Natural killer cell (primary cell): ENCODE measurements at regions not wholly inside any gene's neighbourhood (a gene's known extent, or its start where the extent isn't known, plus 50 kb on each side); places are given as distances from the start of the nearest gene placed in this dataset.

Source experiments
- ATAC-seq, 3 donors: fragments of 150-1000 bp in 2 of 3; fragments of 200-7000 bp in 1 of 3; cut with Tn5 transposase; 1 replicate in 1 of 3; 2 replicates in 2 of 3; pipeline ENCODE4 v1.10.0; 2021; ENCODE audit warnings: mild to moderate bottlenecking in 2 of 3, moderate library complexity in 2 of 3
- DNase-seq, 2 donors: peaks; one replicate each; pipeline versions ENCODE4 v3.0.0 to v3.0.0-alpha.2; 2013 to 2021; ENCODE audit warnings: mixed read lengths in 1 of 2
- H3K27ac ChIP-seq: one replicate; pipeline ENCODE4 v1.5.1; 2013; ENCODE audit warnings: mild to moderate bottlenecking, low read length
- H3K27me3 ChIP-seq: one replicate; pipeline ENCODE4 v1.6.1; 2013; ENCODE audit warnings: low read length; ENCODE audit not compliant: control insufficient read depth, insufficient read depth
- H3K36me3 ChIP-seq: one replicate; pipeline ENCODE4 v1.6.1; 2013; ENCODE audit warnings: low read length; ENCODE audit not compliant: control insufficient read depth, insufficient read depth
- H3K4me1 ChIP-seq: one replicate; pipeline ENCODE4 v1.6.1; 2013; ENCODE audit warnings: low read length; ENCODE audit not compliant: control insufficient read depth, insufficient read depth
- H3K4me3 ChIP-seq: one replicate; pipeline ENCODE4 v1.5.1; 2013; ENCODE audit warnings: low read length
- H3K9me3 ChIP-seq: one replicate; pipeline ENCODE4 v1.6.1; 2013; ENCODE audit warnings: low read length; ENCODE audit not compliant: control insufficient read depth, insufficient read depth
- H3K27ac Mint-ChIP-seq, 2 donors: one replicate each; pipeline ENCODE4 v1.8.0; 2022; ENCODE audit warnings: mild to moderate bottlenecking in 2 of 2, mixed read lengths in 2 of 2, moderate library complexity in 1 of 2
- H3K27me3 Mint-ChIP-seq, 2 donors: one replicate each; pipeline ENCODE4 v1.8.0; 2022; ENCODE audit warnings: low read depth in 2 of 2, mixed read lengths in 2 of 2
- H3K36me3 Mint-ChIP-seq: one replicate; pipeline ENCODE4 v1.8.0; 2022; ENCODE audit warnings: mixed read lengths
- H3K4me1 Mint-ChIP-seq, 2 donors: one replicate each; pipeline ENCODE4 v1.8.0; 2022; ENCODE audit warnings: mixed read lengths in 2 of 2
- H3K4me3 Mint-ChIP-seq: one replicate; pipeline ENCODE4 v1.8.0; 2022; ENCODE audit warnings: mild to moderate bottlenecking, moderate library complexity, mixed read lengths
- H3K9me3 Mint-ChIP-seq, 2 donors: one replicate each; pipeline ENCODE4 v1.8.0; 2022; ENCODE audit warnings: mixed read lengths in 2 of 2
- whole genome bisulfite sequencing: methylation state at CpG from one replicate; pipeline ENCODE4 v1.1.7; 2013; ENCODE audit warnings: missing lambda C conversion rate; ENCODE audit not compliant: insufficient coverage; 5-methylcytosine and 5-hydroxymethylcytosine counted together
- intact Hi-C: fragments of 100-400 bp; cut with micrococcal nuclease; formaldehyde crosslinking; loops from one replicate; pipeline ENCODE4 v1.14.2; 2022
- TF ChIP-seq, protein P1 (sequence below): fragments of 200-600 bp; IDR thresholded peaks from one replicate; pipeline ENCODE4 v1.8.0; 2022; ENCODE audit warnings: antibody characterized with exemption

DNA sequence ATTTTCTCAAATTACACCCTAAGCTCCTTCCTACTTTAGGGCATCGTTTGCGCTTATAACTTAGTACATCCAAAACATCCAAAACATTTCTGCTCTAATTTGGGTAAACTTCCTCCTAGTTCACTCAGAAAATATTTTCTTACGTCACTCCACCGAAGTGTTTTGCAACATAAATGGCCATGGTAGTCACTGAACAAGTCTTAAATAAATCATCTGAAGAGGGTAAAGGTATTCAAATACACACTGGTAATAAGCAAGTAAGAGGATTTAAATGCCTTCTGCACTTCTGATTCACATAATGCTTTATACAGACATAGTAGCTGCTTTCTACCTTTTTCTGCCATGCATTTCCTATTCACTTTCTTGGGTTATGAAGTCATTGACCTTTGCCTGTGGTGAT lies 991.9 kb downstream of the NLGN4X start:
- H3K36me3 Mint-ChIP-seq: peaks cover 7% of the 10 kb centered on the region
- no peaks in the 10 kb centered on the region for H3K27me3 Mint-ChIP-seq
- ATAC-seq (no peak), DNase-seq (no peak)
- H3K4me3 Mint-ChIP-seq: no peak overlapping the region
- H3K9me3 Mint-ChIP-seq: peaks cover 6 to 10% of the 10 kb centered on the region in 2 donors
- no peak overlapping the region for H3K4me3 ChIP-seq
- H3K27ac Mint-ChIP-seq: no peak overlapping the region
- TF ChIP-seq, protein P1, sequence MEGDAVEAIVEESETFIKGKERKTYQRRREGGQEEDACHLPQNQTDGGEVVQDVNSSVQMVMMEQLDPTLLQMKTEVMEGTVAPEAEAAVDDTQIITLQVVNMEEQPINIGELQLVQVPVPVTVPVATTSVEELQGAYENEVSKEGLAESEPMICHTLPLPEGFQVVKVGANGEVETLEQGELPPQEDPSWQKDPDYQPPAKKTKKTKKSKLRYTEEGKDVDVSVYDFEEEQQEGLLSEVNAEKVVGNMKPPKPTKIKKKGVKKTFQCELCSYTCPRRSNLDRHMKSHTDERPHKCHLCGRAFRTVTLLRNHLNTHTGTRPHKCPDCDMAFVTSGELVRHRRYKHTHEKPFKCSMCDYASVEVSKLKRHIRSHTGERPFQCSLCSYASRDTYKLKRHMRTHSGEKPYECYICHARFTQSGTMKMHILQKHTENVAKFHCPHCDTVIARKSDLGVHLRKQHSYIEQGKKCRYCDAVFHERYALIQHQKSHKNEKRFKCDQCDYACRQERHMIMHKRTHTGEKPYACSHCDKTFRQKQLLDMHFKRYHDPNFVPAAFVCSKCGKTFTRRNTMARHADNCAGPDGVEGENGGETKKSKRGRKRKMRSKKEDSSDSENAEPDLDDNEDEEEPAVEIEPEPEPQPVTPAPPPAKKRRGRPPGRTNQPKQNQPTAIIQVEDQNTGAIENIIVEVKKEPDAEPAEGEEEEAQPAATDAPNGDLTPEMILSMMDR: no peak
- no peaks in the 10 kb centered on the region for H3K4me1 Mint-ChIP-seq
- H3K36me3 ChIP-seq: no peaks in the 10 kb centered on the region
- intact Hi-C loops: no loop called here
- no peaks in the 10 kb centered on the region for H3K27me3 ChIP-seq
- H3K27ac ChIP-seq: no peak overlapping the region
- no CpG with 5 or more reads among the region's 4 CpGs for WGBS
- H3K4me1 ChIP-seq: no peaks in the 10 kb centered on the region
- H3K9me3 ChIP-seq: no peaks in the 10 kb centered on the region

DNA sequence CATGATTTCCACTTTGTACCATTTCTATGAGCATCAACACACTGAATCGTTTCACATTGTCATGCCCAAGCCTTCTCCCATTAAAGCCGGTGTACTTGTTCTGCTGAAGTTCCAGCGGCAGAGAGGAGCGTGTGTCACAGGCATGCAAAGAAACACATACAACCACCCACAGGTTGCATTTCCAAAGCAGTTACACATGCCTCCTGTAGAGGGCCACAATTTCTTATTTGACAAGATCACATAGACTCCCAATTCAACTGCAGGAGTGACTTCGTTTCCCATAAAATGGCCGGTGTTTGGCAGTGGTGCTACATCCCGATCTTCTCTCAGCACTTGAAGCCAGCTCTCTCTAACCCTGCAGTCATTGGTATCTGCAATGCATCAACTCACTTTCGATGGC lies 992.6 kb downstream of the NLGN4X start:
- intact Hi-C loops: no loop called here
- no peaks in the 10 kb centered on the region for H3K4me1 Mint-ChIP-seq
- Histone ChIP-seq H3K27me3 (no peaks in the 10 kb centered on the region), H3K4me3 (no peak overlapping the region), H3K27ac (no peak overlapping the region), H3K36me3 (no peaks in the 10 kb centered on the region), H3K9me3 (no peaks in the 10 kb centered on the region), H3K4me1 (no peaks in the 10 kb centered on the region)
- H3K9me3 Mint-ChIP-seq: peaks cover 8 to 13% of the 10 kb centered on the region in 2 donors
- DNase-seq (no peak), ATAC-seq (no peak)
- H3K36me3 Mint-ChIP-seq: peaks cover 7% of the 10 kb centered on the region
- no peak overlapping the region for H3K27ac Mint-ChIP-seq
- WGBS: 87% methylated on average over 7 of the region's 8 CpGs
- H3K27me3 Mint-ChIP-seq: no peaks in the 10 kb centered on the region
- TF ChIP-seq, protein P1: no peak
- no peak overlapping the region for H3K4me3 Mint-ChIP-seq

DNA sequence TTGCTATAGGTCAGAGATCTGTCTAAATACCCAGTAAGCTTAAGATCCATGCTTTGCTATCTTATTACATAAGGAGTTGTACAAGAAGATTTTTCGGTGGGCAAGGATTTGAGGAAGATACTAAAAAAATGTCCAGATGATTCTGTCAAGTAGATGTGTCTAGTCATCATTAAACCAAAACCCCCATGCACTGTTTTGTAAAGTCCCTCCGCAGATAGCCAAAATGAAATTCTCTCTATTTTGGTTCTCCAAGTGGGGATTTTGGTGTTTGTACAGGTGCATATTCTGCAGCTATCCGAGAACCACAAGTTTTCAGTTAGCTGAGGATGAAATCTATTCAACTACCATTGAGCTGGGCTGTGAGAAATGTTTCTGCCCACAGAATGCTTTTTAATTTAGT lies 994.8 kb downstream of the NLGN4X start:
- TF ChIP-seq, protein P1: no peak
- Mint-ChIP-seq H3K4me3 (no peak overlapping the region), H3K9me3 (peaks cover 8 to 13% of the 10 kb centered on the region in 2 donors), H3K4me1 (no peaks in the 10 kb centered on the region), H3K36me3 (peaks cover 7% of the 10 kb centered on the region), H3K27ac (no peak overlapping the region), H3K27me3 (no peaks in the 10 kb centered on the region)
- no peak for DNase-seq
- H3K36me3 ChIP-seq: no peaks in the 10 kb centered on the region
- no CpG with 5 or more reads among the region's 3 CpGs for WGBS
- H3K27me3 ChIP-seq: no peaks in the 10 kb centered on the region
- H3K4me3 ChIP-seq: no peak overlapping the region
- ATAC-seq: no peak
- H3K9me3 ChIP-seq: no peaks in the 10 kb centered on the region
- no peaks in the 10 kb centered on the region for H3K4me1 ChIP-seq
- intact Hi-C loops: no loop called here
- no peak overlapping the region for H3K27ac ChIP-seq

DNA sequence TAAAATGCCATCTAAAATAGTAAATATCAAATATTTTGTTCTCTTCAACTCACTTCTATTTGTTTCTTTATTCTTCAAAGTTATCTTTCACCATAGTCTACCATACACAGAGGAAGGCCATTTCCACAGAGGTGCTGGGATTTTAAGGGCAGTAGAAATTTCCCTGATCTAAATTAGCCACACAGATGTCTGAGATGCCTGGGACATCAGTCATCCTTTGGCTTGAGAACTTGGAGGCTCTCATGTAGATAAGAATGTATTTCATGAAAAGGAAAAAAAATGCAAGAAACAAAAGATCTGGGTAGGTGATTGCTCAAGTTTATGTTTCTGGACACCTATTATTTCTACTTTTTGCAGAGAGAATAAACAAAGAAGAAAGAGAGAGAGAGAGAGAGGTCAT lies 1008.2 kb downstream of the NLGN4X start:
- no peak for ATAC-seq
- DNase-seq: no peak
- TF ChIP-seq, protein P1: no peak
- Mint-ChIP-seq H3K4me1 (no peaks in the 10 kb centered on the region), H3K27me3 (no peaks in the 10 kb centered on the region), H3K9me3 (peaks cover 19 to 22% of the 10 kb centered on the region in 2 donors), H3K36me3 (no peaks in the 10 kb centered on the region), H3K27ac (no peak overlapping the region), H3K4me3 (no peak overlapping the region)
- H3K9me3 ChIP-seq: no peaks in the 10 kb centered on the region
- H3K36me3 ChIP-seq: no peaks in the 10 kb centered on the region
- no peak overlapping the region for H3K27ac ChIP-seq
- no peaks in the 10 kb centered on the region for H3K4me1 ChIP-seq
- no peak overlapping the region for H3K4me3 ChIP-seq
- intact Hi-C loops: no loop called here
- H3K27me3 ChIP-seq: no peaks in the 10 kb centered on the region
